Esophagus muscularis mucosa (tissue), 4 donors: ENCODE measurements at regions not wholly inside any gene's neighbourhood (a gene's known extent, or its start where the extent isn't known, plus 50 kb on each side); places are given as distances from the start of the nearest gene placed in this dataset.

ENCODE experiments used
- DNase-seq: peaks from one replicate; pipeline ENCODE4 v3.0.0-alpha.2; 2017; ENCODE audit errors: extremely low spot score
- H3K27ac ChIP-seq, 4 donors: fragments of 200-600 bp; sonication (generic); replicated peaks in 1 of 4; 1 replicate in 3 of 4; 2 replicates in 1 of 4; pipeline ENCODE4 v1.5.1; 2016 to 2019; ENCODE audit warnings: mild to moderate bottlenecking in 1 of 4
- H3K27me3 ChIP-seq, 4 donors: fragments of 200-600 bp; sonication (generic); one replicate each; pipeline versions ENCODE4 v1.5.1 to v1.6.0; 2016 to 2019
- H3K36me3 ChIP-seq, 4 donors: fragments of 200-600 bp; sonication (generic); one replicate each; pipeline ENCODE4 v1.5.1; 2016 to 2019
- H3K4me1 ChIP-seq, 4 donors: fragments of 200-600 bp; sonication (generic); one replicate each; pipeline ENCODE4 v1.5.1; 2016 to 2019
- H3K4me3 ChIP-seq, 4 donors: fragments of 200-600 bp; sonication (generic); 1 replicate in 2 of 4; 2 replicates in 2 of 4; pipeline ENCODE4 v1.5.1; 2016 to 2019; ENCODE audit warnings: mild to moderate bottlenecking in 4 of 4, moderate library complexity in 1 of 4
- H3K9me3 ChIP-seq, 4 donors: fragments of 200-600 bp; sonication (generic); 1 replicate in 3 of 4; 2 replicates in 1 of 4; pipeline ENCODE4 v1.5.1; 2016 to 2019
- EP300 ChIP-seq: sonication (generic); formaldehyde crosslinking; IDR thresholded peaks from one replicate; pipeline ENCODE4 v1.6.1; 2017; ENCODE audit warnings: antibody characterized with exemption
- POLR2A ChIP-seq: fragments of 450-650 bp; IDR thresholded peaks from one replicate; pipeline ENCODE4 v1.6.1; 2017; ENCODE audit warnings: antibody characterized with exemption, moderate library complexity, mild to moderate bottlenecking, low read depth
- POLR2AphosphoS5 ChIP-seq, 2 donors: sonication (generic); formaldehyde crosslinking; IDR thresholded peaks; one replicate each; pipeline ENCODE4 v1.6.1; 2017; ENCODE audit warnings: antibody characterized with exemption in 2 of 2
- WGBS: methylation state at CpG from one replicate; pipeline ENCODE4 v1.1.5; 2018; 5-methylcytosine and 5-hydroxymethylcytosine counted together
- intact Hi-C: fragments of 100-400 bp; cut with DNase I; formaldehyde crosslinking; loops from one replicate; pipeline ENCODE4 v1.15.1; 2023
- TF ChIP-seq, protein P1 (sequence below), 3 experiments: fragments of 200-600 bp in 2 of 3; fragments of 450-650 bp in 1 of 3; sonication (generic) in 2 of 3; IDR thresholded peaks; one replicate each; pipeline ENCODE4 v1.5.1; 2017 to 2019; ENCODE audit warnings: antibody characterized with exemption in 3 of 3, mild to moderate bottlenecking in 2 of 3, moderate library complexity in 1 of 3

DNA sequence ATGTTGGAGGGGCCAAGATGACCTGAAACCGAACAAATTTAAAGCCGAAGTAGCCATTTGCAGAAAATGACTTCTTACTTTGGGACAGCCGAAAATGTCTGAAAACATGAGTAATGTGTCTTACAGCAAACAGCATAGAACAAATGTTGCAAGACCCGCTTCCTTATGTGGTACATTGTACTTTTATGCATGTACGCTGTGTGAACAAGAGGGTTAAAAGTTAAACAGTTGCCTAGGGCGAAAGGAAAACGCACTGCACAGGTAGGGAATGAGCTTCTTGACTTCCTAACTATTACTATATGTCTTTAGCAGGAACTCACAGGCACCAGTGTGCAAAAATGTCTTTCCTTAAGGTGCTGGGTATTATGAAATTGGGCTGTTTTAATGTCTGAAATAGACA is 303.5 kb upstream of the MGMT start:
- peaks cover 0 to 6% (median 0%) of the 10 kb centered on the region in 4 donors for H3K27me3 ChIP-seq
- no peak for DNase-seq
- no peak overlapping the region for H3K27ac ChIP-seq
- H3K4me3 ChIP-seq: no peak overlapping the region
- intact Hi-C loops: no loop called here
- TF ChIP-seq, protein P1, sequence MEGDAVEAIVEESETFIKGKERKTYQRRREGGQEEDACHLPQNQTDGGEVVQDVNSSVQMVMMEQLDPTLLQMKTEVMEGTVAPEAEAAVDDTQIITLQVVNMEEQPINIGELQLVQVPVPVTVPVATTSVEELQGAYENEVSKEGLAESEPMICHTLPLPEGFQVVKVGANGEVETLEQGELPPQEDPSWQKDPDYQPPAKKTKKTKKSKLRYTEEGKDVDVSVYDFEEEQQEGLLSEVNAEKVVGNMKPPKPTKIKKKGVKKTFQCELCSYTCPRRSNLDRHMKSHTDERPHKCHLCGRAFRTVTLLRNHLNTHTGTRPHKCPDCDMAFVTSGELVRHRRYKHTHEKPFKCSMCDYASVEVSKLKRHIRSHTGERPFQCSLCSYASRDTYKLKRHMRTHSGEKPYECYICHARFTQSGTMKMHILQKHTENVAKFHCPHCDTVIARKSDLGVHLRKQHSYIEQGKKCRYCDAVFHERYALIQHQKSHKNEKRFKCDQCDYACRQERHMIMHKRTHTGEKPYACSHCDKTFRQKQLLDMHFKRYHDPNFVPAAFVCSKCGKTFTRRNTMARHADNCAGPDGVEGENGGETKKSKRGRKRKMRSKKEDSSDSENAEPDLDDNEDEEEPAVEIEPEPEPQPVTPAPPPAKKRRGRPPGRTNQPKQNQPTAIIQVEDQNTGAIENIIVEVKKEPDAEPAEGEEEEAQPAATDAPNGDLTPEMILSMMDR (IDR thresholded peaks at IDR 0.05): no peak
- TF ChIP-seq POLR2AphosphoS5 (IDR thresholded peaks at IDR 0.05): no peak
- TF ChIP-seq POLR2A: no peak
- TF ChIP-seq EP300: no peak
- WGBS: 94% methylated on average over 7 of the region's 7 CpGs
- peaks cover 0 to 2% (median under 1%) of the 10 kb centered on the region in 4 donors for H3K9me3 ChIP-seq
- no peaks in the 10 kb centered on the region for H3K36me3 ChIP-seq
- no peaks in the 10 kb centered on the region for H3K4me1 ChIP-seq

DNA sequence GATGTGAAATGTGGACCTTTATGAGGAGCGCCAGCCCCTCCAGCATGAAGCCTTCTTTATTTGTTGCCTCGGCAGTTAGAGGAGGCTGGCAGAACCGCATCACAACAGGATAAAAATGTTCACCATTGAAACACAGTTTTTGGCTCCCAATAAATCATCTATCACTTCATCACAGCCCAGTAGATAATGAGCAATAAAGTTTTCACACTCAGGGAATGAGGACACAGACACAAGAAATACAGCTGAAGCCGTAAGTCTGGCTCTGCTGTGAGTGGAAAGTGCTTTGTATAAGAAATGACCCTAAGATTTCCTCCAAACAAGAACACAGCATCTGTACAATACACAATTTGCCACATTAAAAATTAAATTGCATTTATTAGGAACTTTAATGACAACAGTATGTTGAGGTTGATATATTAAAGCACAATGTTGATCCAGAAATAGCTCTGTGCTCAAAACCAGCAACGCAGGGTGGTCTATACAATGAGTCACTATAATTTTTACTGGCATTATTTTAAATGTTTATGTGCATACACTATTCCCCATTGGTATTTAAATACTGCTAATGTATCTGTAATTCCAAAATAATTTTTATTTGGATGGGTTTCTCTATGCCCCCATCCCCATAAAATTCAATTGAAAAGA is 301.8 kb upstream of the MGMT start:
- intact Hi-C loops: no loop called here
- WGBS: 88% methylated on average over 5 of the region's 5 CpGs

DNA sequence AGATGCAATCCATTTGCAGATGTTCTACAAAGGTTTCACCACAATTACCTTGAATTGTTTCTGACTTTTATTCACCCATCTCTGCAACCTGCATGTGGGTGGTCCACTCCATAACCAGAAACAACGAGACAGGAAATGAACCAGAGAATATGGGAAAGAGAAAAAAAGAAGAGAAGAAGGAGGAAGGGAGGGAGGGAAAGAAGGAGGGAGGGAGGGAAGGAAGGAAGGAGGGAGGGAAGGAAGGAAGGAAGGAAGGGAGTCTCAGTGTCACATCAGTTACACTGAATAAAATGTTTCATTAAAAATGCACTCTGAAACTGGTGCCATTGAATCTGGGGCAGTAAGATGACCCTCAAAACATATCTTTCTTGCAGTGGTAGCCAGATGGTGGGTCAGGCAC is 301.3 kb upstream of the MGMT start:
- no peaks in the 10 kb centered on the region for H3K9me3 ChIP-seq
- intact Hi-C loops: no loop called here
- H3K4me1 ChIP-seq: no peaks in the 10 kb centered on the region
- peaks cover 0 to 6% (median 0%) of the 10 kb centered on the region in 4 donors for H3K27me3 ChIP-seq
- H3K4me3 ChIP-seq: no peak overlapping the region
- no peak for TF ChIP-seq POLR2A
- no peaks in the 10 kb centered on the region for H3K36me3 ChIP-seq
- WGBS: 30% methylated on average over 1 of the region's 1 CpG
- H3K27ac ChIP-seq: no peak overlapping the region
- no peak for DNase-seq

More for the DNA sequence above, 301.8 kb upstream of the MGMT start:
- Histone ChIP-seq H3K4me3 (no peak overlapping the region), H3K27ac (no peak overlapping the region), H3K4me1 (no peaks in the 10 kb centered on the region), H3K27me3 (peaks cover 0 to 6% (median 0%) of the 10 kb centered on the region in 4 donors), H3K36me3 (no peaks in the 10 kb centered on the region), H3K9me3 (no peaks in the 10 kb centered on the region)
- no peak for DNase-seq
- no peak for TF ChIP-seq EP300
- no peak for TF ChIP-seq POLR2A
- TF ChIP-seq, protein P1 (IDR thresholded peaks at IDR 0.05): no peak
- TF ChIP-seq POLR2AphosphoS5 (IDR thresholded peaks at IDR 0.05): no peak

DNA sequence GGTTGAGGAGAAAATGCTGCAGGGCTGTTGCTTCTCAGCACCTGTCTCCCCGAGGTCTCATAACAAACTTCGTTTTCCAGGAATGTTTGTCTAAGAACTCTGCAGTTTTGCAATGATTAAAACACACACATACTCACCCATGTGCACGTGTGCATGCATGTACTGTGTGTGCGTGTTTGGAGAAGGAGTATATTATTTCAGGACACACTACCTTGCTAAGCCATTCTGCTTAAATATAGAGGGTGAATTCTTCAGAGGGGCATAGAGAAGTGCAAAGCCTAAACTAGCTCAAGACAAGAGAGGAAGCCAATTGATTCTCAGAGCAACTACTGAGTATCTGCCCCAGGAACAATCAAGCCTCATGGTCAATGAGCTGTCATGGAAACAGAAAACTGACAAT is 298.4 kb upstream of the MGMT start:
- peak; percentile 84 for DNase-seq
- no peak for TF ChIP-seq POLR2A
- Histone ChIP-seq H3K9me3 (no peaks in the 10 kb centered on the region), H3K27ac (no peak overlapping the region), H3K27me3 (peaks cover 0 to 6% (median 0%) of the 10 kb centered on the region in 4 donors), H3K4me3 (no peak overlapping the region), H3K36me3 (no peaks in the 10 kb centered on the region), H3K4me1 (no peaks in the 10 kb centered on the region)
- intact Hi-C loops: no loop called here
- 80% methylated on average over 4 of the region's 4 CpGs for WGBS

DNA sequence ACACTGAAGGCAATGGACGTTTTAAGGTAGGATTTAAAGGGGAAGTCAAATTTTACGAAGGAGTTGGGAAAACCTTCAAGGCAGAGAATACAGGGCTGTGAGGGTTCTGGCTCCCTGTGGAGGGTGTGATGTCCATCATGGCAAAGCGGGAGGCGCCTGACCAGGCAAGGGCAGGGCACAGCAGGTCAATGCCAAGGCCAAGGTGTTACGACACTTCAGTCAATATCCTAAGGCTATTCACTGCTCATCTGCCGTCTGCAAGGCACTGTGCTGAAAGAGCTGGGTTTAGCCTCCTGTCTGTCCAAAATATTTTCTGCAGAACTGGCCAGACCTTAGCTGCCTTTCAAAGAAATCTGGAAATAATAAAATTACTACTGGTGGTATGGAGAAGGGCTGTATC is 297.9 kb upstream of the MGMT start:
- TF ChIP-seq EP300: no peak
- no peak for TF ChIP-seq POLR2AphosphoS5 (IDR thresholded peaks at IDR 0.05)
- no peak for TF ChIP-seq POLR2A
- TF ChIP-seq, protein P1 (IDR thresholded peaks at IDR 0.05): no peak
- Histone ChIP-seq H3K27ac (no peak overlapping the region), H3K9me3 (no peaks in the 10 kb centered on the region), H3K4me3 (no peak overlapping the region), H3K4me1 (no peaks in the 10 kb centered on the region), H3K36me3 (no peaks in the 10 kb centered on the region), H3K27me3 (peaks cover 0 to 6% (median 0%) of the 10 kb centered on the region in 4 donors)
- intact Hi-C loops: no loop called here
- DNase-seq: peak; percentile 70
- WGBS: 86% methylated on average over 6 of the region's 6 CpGs

DNA sequence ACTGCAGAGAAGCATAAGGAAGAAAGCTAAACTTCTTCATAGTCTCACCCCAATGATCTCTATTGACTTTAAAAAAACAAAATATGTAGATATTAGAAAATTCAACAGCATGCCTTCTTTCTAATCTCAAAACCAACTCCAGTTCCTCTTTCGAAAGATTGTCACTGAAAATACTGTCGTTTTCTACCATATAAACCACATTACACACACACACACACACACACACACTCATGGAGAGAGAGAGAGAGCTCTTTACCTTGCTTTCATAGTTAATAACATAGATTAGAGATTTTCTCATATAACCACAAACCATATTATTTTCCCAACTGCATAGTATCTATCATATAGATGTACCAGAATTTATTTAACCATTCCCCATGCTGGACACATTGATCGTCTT is 296.2 kb upstream of the MGMT start:
- Histone ChIP-seq H3K27me3 (peaks cover 0 to 13% (median 0%) of the 10 kb centered on the region in 4 donors), H3K4me1 (no peaks in the 10 kb centered on the region), H3K4me3 (no peak overlapping the region), H3K27ac (no peak overlapping the region), H3K36me3 (no peaks in the 10 kb centered on the region), H3K9me3 (no peaks in the 10 kb centered on the region)
- no peak for DNase-seq
- WGBS: 77% methylated on average over 3 of the region's 3 CpGs
- intact Hi-C loops: no loop called here
- TF ChIP-seq POLR2AphosphoS5 (IDR thresholded peaks at IDR 0.05) (no peak), POLR2A (no peak), EP300 (no peak)
- TF ChIP-seq, protein P1 (IDR thresholded peaks at IDR 0.05): no peak
